ENCODE measurements at regions not wholly inside any gene's neighbourhood (a gene's known extent, or its start where the extent isn't known, plus 50 kb on each side); places are given as distances from the start of the nearest gene placed in this dataset.
"Not testable (repeated sequence)": the region's sequence is repeated elsewhere in the genome, so short reads cannot be mapped to it uniquely, and the experiment has no call there.

DNA sequence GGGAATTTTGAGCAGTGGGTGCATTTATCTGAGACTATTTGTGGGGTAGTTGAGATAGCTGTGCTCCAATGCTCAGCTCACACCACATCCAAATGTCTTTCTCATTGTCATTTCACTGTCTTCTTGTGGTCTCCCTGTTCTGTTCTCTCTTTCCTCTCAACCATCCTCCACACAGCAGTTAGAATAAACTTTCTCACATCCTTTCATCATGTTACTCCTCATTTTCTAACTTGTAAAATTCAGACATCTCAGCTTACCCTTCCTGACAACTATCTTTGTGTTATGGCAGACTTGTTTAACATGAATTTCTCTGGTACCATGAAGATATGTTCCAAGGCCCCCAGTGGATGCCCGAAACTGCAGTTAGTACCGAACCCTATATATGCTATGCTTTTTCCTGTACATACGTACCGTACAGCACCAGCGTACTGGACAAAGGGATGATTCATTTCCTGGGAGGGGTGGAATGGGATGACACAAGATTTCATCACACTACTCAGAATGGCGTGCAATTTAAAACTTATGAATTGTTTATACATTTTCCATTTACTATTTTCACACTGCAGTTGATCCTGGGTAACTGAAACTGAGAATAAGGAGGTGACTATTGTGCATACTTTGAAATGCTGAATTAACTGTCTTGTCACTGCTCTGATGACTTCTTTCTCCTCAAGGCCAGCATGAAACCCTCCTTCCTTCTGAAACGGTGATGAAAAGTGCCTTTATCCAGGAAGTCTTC lies 177.1 kb upstream of the SLC38A2 start:
- DNase-seq (ENCODE audit: low spot score), result no peak

DNA sequence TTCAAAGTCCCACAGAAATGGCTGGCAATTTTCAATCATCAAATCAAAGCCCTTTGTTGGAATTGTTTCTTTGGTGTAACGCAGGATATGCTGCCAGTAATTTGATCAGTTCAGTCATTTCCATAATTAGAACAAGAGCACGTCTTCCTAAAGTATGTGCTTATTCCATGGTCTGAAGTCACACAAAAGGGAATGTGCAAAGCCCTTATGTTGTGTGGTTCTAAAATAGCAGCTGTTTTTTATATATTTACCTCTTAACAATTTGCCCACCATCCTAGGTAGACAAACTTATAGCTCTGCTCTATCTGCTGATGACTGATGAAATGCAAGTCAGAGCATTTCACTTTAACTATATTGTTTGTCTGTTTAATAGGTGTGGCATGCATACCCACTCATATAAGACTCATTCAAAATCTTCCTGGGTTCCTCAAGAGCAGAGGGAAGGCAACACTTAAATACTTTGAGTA lies 176.1 kb upstream of the SLC38A2 start:
- DNase-seq (ENCODE audit: low spot score), result no peak

DNA sequence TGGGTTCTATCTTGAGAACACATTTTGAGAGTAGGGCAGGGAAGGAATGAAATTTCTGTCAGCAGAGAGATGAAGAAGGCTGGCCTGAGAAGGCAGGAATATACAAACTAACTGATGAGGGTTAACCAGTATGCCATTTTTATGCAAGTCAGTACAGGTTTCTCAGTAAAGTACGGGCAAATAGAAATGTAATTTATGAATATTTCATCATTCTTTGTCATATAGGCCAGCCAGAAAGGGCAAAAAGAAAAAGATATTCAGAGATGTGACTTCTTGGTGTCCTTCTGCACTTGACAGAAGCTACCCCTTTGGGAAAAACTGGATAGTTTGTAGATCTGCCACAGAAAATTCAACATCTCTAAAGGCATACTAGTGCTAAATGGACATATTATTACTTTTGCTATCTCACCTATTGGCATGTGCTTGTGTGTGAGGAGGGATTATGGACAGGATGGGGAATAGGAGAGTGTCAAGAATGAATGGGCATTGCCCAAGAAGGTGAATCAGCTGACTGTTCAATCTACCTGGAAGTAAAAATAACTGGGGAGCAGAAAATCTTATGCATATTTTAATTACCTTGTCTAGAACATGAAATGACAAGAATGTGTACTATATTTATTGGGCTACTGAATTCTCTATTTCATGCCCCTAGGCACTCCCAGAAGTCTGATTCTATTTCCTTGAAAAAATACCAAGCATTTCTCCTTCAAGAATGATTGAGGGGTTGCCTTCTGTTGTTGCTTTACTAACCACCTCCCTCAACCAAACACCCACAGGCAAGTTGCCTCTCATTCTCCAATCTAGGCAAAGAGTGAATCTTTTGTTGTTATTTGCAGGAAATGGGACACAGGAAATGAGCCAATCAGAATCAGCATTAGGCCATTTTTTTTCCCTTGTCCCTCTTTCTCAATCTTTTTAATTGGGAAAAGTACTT lies 175.1 kb upstream of the SLC38A2 start:
- no peak for DNase-seq (ENCODE audit: low spot score)

DNA sequence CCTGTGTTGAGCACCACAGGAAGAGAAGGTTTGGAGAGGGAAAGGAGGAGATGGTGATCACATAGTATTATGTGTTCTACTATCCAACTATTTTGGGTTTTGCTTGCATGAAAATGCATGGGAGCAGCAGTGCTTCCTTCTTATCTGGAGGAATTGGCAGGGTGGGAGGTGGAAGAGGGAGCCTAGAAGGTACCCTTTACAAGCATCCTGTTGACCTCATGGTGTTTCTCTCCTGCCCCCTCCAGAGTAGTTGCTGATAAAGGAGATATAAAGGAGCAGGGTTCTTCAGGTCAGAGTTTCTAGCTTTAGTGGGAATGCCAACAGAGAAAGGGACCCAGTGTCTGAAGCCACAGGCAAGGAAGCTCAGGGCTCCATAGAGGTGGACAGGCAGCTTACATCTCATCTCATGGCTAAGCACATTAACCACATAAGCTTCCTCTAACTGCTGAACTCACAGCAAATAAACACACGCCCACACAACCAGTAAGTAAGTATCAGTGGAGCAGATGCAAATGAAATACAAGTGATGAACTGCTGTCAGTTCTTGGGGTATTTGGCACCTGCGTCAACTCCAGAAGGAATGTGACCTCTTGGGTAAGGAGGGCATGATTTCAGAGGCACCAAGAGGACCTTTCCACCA lies 174.2 kb upstream of the SLC38A2 start:
- no peak for DNase-seq (ENCODE audit: low spot score)

DNA sequence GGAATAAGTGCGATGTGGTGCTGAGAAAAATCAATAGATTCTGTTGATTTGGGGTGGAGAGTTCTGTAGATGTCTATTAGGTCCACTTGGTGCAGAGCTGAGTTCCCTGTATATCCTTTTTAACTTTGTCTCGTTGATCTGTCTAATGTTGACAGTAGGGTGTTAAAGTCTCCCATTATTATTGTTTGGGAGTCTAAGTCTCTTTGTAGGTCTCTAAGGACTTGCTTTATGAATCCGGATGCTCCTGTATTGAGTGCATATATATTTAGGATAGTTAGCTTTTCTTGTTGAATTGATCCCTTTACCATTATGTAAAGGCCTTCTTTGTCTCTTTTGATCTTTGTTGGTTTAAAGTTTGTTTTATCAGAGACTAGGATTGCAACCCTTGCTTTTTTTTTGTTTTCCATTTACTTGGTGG lies 170.8 kb upstream of the SLC38A2 start:
- DNase-seq (ENCODE audit: low spot score), result not testable (repeated sequence)

DNA sequence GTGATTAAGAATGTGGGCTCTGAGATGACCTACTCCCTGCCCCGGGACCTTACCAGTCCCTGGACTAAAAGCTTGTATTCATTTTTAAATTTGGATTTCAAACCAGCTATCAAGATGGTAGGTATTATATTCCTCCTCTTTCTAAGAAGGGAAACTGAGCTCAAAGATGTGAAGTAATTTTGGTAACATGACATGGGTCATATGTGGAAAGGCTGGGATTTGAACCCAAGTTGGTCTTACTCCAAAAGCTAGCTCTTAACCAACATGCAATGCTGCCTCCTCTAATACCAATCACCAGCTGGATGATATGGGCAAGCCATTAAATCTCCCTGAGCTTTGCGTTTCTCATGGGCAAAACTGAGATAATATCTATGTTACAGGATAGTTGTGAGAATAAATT lies 166.4 kb upstream of the SLC38A2 start:
- DNase-seq (ENCODE audit: low spot score), result no peak

DNA sequence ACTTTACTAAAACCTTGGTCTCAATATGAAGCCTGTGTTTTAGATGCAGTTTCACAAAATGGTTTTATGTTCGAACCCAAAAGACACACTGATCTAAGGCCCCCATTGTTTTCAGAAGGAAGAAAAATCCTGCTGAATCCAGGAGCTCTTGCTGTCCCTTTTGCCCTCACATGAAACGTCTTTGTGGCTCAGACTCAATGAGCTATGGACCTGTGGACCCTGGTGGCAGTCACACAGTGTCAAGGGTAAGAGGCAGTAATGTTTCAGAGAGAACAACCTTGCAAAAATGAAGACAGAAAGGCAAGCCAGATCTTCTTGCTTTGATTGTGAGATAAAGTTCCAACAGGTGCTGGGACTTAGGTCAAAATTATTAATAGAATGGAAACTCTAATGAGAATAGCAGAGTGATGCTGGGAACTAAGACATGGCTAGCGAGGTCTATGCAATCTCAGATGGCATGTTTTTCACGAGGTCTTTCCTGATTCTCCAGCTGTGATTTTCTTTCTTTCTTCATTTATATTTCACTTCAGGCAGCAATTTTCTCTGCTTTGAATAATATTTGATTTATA lies 164.9 kb upstream of the SLC38A2 start:
- no peak for DNase-seq (ENCODE audit: low spot score)

DNA sequence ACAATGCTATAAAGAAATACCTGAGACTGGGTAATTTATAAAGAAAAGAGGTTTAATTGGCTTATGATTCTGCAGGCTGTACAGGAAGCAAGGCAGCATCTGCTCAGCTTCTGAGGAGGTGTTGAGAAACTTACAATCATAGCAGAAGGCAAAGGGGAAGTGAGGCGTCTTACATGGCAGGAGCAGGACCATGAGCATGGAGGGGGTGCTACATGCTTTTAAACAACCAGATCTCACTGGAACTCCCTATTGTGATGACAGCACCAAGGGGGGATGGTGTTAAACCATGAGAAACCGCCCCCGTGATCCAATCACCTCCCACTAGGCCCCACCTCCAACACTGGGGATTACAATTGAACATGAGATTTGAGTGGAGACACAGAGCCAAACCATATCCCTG lies 163.7 kb upstream of the SLC38A2 start:
- not testable (repeated sequence) for DNase-seq (ENCODE audit: low spot score)

DNA sequence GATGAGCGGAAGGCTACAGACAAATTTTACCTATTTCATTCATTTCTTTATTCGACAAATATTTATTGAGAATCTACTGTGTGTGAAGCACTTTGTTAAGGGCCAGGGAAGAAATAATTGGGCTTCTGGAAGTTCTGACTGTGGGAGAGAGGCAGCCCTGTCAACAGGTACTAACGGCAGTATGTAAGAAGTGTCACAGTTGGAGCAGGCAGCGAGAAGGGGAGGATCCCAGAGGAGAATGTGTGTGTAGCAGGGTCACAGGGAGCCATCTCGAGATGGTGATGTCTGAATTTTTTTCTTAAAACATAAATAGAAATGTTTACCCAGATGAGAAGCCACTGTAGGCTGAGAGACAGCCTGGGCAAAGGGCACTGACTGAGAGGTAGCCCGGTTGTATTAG lies 163.3 kb upstream of the SLC38A2 start:
- no peak for DNase-seq (ENCODE audit: low spot score)

DNA sequence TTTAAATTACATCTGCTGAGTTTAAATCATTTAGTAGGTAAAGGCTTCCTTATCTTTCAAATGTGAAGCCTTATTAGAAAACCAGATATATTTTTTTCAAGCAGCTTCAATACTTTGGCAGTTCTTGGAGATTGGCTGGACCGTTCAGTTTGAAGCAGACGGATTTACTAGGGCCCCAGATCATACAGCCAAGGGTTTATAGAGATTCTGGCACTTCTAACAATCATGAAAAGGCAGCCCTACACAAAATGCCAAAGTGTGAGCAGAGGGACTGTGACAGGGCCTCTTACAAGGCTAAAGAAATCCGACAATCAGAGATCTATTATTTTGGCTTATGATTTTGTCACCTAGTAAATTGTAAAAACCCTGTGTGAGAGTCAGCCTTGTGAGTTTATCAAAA lies 162.8 kb upstream of the SLC38A2 start:
- no peak for DNase-seq (ENCODE audit: low spot score)

DNA sequence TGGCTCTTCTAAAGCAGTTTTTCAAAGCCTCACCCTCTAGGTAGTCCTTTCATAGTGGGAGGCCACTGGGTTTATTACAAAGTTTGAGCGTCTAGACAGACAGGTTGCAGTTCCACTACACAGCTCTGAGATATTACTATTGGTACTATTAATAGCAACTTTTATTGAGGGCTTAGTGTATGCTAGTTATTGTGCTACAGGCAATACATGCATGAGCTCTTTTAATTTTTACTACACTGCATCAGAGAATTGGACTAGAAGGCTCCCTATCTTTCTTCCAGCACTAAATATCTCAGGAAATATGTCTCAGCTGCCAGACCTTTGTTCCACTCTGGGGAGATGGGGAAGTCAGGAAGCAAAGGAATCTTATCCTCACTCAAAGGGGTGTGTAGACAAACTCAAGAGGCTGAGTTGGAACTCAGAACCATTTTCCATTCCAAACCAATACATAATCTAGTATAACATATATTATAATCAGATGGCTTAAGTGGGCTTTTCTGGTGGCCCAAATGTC lies 161.8 kb upstream of the SLC38A2 start:
- no peak for DNase-seq (ENCODE audit: low spot score)

DNA sequence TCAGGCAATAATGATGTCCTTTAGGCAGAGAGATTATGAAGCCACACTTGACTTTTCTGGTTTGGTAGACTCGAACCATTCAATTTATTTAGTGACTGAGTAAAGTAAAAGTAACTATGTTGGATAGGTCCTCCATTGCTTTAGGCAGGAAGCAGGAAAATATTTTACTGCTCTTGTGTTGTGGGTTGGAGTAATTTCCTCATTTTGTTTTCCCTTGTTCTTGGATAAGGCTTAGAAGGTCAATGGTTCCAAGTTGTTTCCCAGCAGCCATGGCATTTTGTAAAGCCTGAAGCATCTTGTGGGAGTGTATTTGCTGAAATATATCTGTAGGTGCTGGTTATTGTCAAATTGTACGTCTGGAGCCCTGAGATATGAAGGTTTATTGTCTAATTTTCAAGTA lies 161.2 kb upstream of the SLC38A2 start:
- no peak for DNase-seq (ENCODE audit: low spot score)

DNA sequence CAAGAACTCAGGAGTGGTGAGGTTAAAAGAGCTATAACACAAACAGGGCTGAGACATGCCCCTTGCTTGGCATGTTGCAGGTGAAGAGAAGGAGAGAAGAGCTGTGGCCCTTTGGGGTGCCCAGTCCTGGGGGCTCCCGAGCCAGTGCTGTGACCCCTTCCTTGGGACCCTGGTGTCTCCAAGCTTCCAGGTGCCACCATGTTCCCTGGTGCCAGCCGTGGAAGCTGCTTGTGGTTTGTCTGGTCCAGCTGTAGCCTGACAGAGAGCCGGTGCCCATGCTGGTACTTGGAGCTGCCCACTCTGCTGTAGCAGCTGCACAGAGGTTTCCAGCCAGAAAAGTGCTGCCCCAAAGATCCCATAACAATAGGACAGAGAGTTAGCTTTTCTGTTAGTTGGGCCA lies 159.2 kb upstream of the SLC38A2 start:
- no peak for DNase-seq (ENCODE audit: low spot score)

DNA sequence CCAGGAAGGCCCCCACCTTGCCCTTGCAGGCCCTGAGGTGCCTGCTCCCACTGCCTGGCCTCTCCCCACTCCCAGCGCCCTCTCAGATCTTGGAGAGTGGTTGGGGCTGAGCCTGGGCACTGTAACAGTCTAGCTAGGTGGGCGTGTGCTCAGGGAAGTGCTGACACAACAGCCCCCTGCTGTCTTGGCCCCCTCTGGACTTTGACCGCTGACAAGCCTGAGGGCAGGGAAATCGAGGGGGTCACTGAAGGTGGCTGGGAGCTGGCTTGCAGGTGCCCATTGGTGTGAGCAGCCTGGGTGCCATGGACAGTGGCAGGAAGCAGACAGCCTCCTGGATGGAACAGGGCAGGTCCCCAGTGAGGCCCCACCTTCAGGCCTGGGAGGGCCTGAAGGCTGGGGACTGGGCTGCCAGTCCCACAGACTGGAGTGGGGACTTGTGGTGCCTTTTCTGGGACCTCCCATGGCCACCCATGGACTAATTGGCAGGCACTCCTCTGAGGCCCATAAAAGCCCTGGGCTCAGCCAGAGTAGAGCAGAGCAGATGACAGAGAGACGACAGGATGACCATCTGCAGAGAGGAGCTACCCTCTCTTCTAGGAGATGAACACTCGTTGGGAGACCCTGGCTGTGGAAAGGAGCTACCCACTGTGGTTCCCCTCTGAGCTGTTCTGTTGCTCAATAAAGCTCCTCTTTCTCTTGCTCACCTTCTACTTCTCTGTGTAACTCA lies 158.6 kb upstream of the SLC38A2 start:
- no peak for DNase-seq (ENCODE audit: low spot score)

DNA sequence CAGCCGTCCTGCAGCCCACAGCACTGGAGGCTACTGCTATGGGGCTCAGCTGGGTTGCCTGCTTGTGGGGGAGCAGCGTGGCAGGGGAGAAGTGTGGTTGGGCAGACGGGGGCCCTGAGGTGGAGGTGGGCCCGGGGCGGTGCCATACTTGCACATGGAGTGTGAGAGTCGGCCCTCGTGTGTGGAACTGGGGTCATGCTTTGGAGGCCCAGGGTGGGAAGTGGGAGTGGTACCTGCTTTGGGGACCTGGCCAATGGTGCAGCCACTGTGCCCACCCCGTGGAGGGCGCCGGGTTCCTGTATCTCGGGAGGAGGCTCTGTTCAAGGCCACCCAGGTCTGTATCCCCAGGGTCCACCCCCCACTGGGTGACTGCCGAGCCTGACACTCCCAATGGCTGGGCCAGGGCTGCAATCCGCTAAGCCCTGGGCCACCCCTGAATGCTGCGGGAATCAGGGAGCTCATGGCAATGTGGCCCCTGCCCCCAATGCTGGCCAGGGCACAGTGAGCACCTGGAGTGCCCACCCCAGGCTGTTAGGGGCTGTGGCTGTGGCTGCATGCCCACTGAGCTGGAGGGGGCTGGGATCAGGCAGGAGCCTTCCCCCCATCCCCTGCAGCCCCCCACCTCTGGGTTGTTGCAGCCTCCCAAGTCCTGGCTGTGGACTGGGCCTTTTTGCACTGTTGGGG lies 157.9 kb upstream of the SLC38A2 start:
- no peak for DNase-seq (ENCODE audit: low spot score)

DNA sequence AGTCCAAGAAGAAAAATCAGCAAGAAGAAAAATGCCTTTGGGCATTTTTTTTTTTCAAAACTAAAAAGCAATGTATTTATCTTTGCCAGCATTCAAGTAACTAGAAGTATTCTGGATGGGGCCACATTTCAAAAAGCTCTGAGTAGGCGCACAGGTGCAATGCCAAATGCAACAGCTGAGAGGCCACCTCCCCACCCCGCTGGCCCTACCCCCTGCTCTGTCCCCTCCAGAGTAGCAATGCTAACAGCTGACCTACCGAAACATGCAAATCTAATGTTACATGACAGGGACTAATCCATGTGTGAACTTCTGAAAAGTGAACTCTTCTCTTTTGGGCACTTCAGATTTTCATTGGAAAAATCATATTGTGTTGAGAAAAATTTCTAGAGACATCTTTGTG lies 153.7 kb upstream of the SLC38A2 start:
- no peak for DNase-seq (ENCODE audit: low spot score)

DNA sequence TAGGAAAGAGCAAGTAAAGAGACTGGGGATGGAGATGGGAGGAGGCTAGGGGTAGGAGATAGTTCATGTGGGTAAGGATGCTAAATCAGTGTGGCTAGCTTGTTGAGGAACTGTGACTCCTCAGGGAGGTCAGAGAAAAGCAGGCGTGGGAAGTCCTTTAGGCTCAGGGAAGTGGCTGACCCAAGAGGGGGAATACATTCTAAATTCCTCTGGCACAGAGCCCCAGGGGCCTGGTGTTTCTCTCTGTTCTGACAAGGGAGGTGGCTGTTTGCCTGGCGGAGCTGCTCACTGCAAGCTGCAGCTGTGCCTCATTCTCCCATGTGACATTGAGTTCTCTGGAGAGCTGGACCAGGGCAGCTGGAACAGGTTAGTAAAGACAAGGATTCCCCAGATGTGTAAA lies 152.2 kb upstream of the SLC38A2 start:
- DNase-seq (ENCODE audit: low spot score), result no peak

DNA sequence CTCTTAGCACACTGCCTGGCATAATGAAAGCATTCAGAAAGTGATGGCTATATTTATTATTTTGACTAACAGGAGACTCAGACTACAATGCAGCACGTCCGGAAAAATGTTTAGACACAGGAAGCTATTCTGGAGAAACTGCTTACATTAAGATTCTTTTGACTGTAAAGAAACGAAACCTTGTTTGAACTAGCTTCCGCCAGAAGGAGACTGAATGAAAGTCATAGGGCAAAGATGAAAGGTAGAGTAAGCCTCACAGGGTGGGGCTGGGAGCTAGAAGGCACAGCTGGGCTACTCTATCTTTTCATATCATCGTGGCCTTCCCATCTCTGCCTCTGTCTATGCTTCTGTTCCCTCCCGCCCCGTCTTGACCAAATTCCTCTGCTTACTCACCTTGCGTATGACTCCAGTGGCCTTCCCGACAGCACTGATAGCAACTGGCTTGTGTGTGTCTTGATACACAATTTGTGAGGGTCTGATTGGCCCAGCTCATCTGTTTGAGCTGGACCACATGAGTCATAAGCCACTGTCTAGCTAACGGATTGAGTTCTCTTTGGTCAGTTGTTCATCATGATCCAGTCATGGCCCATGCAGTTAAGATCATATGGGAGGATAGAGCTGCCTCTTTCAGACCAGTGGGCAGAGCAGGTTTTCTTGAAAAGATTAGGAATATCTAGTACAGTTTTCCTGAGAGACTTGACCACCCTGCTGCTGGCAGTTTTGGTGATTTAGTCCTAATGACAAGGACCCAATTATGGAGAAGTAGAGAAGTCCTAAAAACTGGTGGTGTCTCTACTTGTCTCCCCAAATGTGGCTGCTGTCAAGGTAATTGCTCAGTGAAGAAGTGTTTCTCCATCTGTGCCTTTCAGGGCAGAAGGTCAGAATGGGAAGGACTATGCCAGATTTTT lies 151.5 kb upstream of the SLC38A2 start:
- DNase-seq (ENCODE audit: low spot score), result no peak

DNA sequence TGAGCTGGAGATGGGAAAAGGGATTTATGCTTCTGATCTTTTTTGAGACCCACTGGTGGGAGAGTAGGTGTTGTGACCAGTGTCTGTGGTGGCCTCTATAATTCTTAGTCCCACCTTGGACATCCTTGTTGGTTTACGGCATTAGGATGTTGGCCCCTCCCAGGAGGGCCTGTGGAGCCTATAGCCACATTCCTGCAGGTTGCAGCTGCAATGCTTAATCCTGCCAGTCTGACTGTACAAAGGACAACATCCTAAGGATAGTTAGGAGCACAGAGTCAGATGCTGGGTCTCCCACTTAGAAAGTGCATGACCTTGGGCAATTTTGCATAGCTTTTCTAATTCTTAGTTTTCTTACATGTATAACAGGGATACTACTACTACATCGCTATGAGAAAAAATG lies 150.9 kb upstream of the SLC38A2 start:
- DNase-seq (ENCODE audit: low spot score), result no peak

Data from mesenteric fat pad (tissue), 1 donor.